SK-N-SH (cell line): ENCODE measurements at regions not wholly inside any gene's neighbourhood (a gene's known extent, or its start where the extent isn't known, plus 50 kb on each side); places are given as distances from the start of the nearest gene placed in this dataset.

Experiments
- CTCF ChIA-PET: fragments of 300-600, 350-600 bp; formaldehyde crosslinking; extraction: SDS; loops from one replicate; lab custom pipeline; 2021; lab: Yijun Ruan, JAX
- POLR2A ChIA-PET: fragments of 350-600 bp; sonication (Branson Sonifier 250); formaldehyde crosslinking; extraction: SDS; loops from one replicate; lab custom pipeline; 2020; ENCODE audit warnings: antibody characterized with exemption, inconsistent platforms; lab: Yijun Ruan, JAX
- DNase-seq: peaks from one replicate; pipeline ENCODE4 v3.0.0; 2012
- H2AFZ ChIP-seq: fragments of 200-600 bp; sonication (generic); 2 replicates; pipeline ENCODE4 v1.8.1; 2016; ENCODE audit warnings: antibody characterized with exemption, mild to moderate bottlenecking, low read depth
- H3F3A ChIP-seq: fragments of 200-600 bp; sonication (generic); replicated peaks from 2 replicates; pipeline ENCODE3; 2016; ENCODE audit warnings: antibody characterized with exemption, mild to moderate bottlenecking; ENCODE audit not compliant: insufficient read depth
- H3K27ac ChIP-seq, 2 experiments: fragments of 200-500 bp in 1 of 2; fragments of 200-600 bp in 1 of 2; sonication (Bioruptor generic) in 1 of 2; sonication (generic), shearing (Covaris generic) in 1 of 2; 2 replicates each; pipeline versions ENCODE4 v1.5.1 to v1.6.1; 2014 to 2016; ENCODE audit warnings: low read depth in 2 of 2, inconsistent platforms in 1 of 2, low read length in 1 of 2, mild to moderate bottlenecking in 1 of 2, mixed read lengths in 1 of 2
- H3K27me3 ChIP-seq: fragments of 200-600 bp; sonication (generic), shearing (Covaris generic); 2 replicates; pipeline ENCODE4 v1.6.1; 2016; ENCODE audit warnings: mixed run types; ENCODE audit not compliant: insufficient read depth
- H3K36me3 ChIP-seq, 2 experiments: fragments of 200-500 bp in 1 of 2; fragments of 200-600 bp in 1 of 2; sonication (Bioruptor generic) in 1 of 2; sonication (generic) in 1 of 2; replicated peaks in 1 of 2; 2 replicates each; pipeline versions ENCODE3 to v1.5.1; 2014 to 2016; ENCODE audit warnings: low read length in 1 of 2, mild to moderate bottlenecking in 1 of 2; ENCODE audit not compliant: insufficient read depth in 2 of 2, control insufficient read depth in 1 of 2
- H3K4me1 ChIP-seq, 2 experiments: fragments of 200-500 bp in 1 of 2; fragments of 200-600 bp in 1 of 2; sonication (Bioruptor generic) in 1 of 2; sonication (generic), shearing (Covaris generic) in 1 of 2; 2 replicates each; pipeline versions ENCODE4 v1.5.1 to v1.6.1; 2014 to 2016; ENCODE audit warnings: low read depth in 1 of 2, low read length in 1 of 2, mixed run types in 1 of 2; ENCODE audit not compliant: insufficient read depth in 2 of 2, control insufficient read depth in 1 of 2
- H3K4me2 ChIP-seq: fragments of 200-600 bp; sonication (generic), shearing (Covaris generic); 2 replicates; pipeline ENCODE4 v1.6.1; 2017; ENCODE audit warnings: mixed run types
- H3K4me3 ChIP-seq, 2 experiments: fragments of 200-500 bp in 1 of 2; fragments of 200-600 bp in 1 of 2; sonication (Bioruptor generic) in 1 of 2; sonication (generic), shearing (Covaris generic) in 1 of 2; 2 replicates each; pipeline versions ENCODE4 v1.5.1 to v1.8.1; 2014 to 2016; ENCODE audit warnings: low read depth in 2 of 2, inconsistent platforms in 1 of 2, low read length in 1 of 2, mild to moderate bottlenecking in 1 of 2, mixed read lengths in 1 of 2, moderate library complexity in 1 of 2
- H3K79me2 ChIP-seq: fragments of 200-600 bp; sonication (generic); 2 replicates; pipeline ENCODE4 v1.8.1; 2017; ENCODE audit warnings: mild to moderate bottlenecking; ENCODE audit not compliant: insufficient read depth
- H3K9ac ChIP-seq: fragments of 200-600 bp; sonication (generic); 2 replicates; pipeline ENCODE4 v1.6.1; 2017; ENCODE audit warnings: mixed run types
- H3K9me2 ChIP-seq: fragments of 200-600 bp; sonication (generic); 2 replicates; pipeline ENCODE4 v1.6.1; 2017; ENCODE audit warnings: mixed run types
- H3K9me3 ChIP-seq: fragments of 200-600 bp; sonication (generic); 2 replicates; pipeline ENCODE4 v1.6.1; 2017; ENCODE audit warnings: mixed run types, mild to moderate bottlenecking, moderate library complexity
- H4K20me1 ChIP-seq: fragments of 200-600 bp; sonication (generic); 2 replicates; pipeline ENCODE4 v1.6.1; 2017; ENCODE audit warnings: mild to moderate bottlenecking, mixed run types; ENCODE audit not compliant: insufficient read depth
- CHD2 ChIP-seq: fragments of 150-350 bp; IDR thresholded peaks from 2 replicates; pipeline ENCODE4 v1.6.1; 2018; ENCODE audit warnings: low read length; ENCODE audit not compliant: partially characterized antibody
- ELF1 ChIP-seq: IDR thresholded peaks from 2 replicates; pipeline ENCODE4 v1.4.0; 2012
- EZH2phosphoT487 ChIP-seq: fragments of 200-600 bp; sonication (generic); IDR thresholded peaks from 2 replicates; pipeline ENCODE4 v1.6.1; 2017; ENCODE audit warnings: low read depth, mixed run types, mild to moderate bottlenecking, antibody characterized with exemption, moderate library complexity, borderline replicate concordance
- FOXJ3 ChIP-seq: sonication (generic); formaldehyde crosslinking; IDR thresholded peaks from 2 replicates; pipeline ENCODE4 v1.5.1; 2020; ENCODE audit warnings: mild to moderate bottlenecking, missing genetic modification reagents
- FOXM1 ChIP-seq: IDR thresholded peaks from 2 replicates; pipeline ENCODE4 v1.4.0; 2012; ENCODE audit warnings: low read depth, mild to moderate bottlenecking
- GABPA ChIP-seq: IDR thresholded peaks from 2 replicates; pipeline ENCODE4 v1.4.0; 2012; ENCODE audit warnings: low read depth, mild to moderate bottlenecking
- IRF3 ChIP-seq: fragments of 150-350 bp; IDR thresholded peaks from 2 replicates; pipeline ENCODE4 v1.6.1; 2016; ENCODE audit warnings: mild to moderate bottlenecking, low read depth, low read length
- JUND ChIP-seq: IDR thresholded peaks from 2 replicates; pipeline ENCODE4 v1.4.0; 2012
- MEF2A ChIP-seq: IDR thresholded peaks from 2 replicates; pipeline ENCODE4 v1.4.0; 2012; ENCODE audit warnings: low read depth, borderline replicate concordance
- NFIC ChIP-seq: IDR thresholded peaks from 2 replicates; pipeline ENCODE4 v1.4.0; 2012; ENCODE audit warnings: borderline replicate concordance
- NRF1 ChIP-seq: IDR thresholded peaks from 2 replicates; pipeline ENCODE4 v1.6.1; 2012; ENCODE audit warnings: low read depth, mild to moderate bottlenecking, low read length
- PBX3 ChIP-seq: IDR thresholded peaks from 2 replicates; pipeline ENCODE4; 2012
- RAD21 ChIP-seq: IDR thresholded peaks from 2 replicates; pipeline ENCODE4 v1.6.1; 2012; ENCODE audit warnings: mild to moderate bottlenecking, low read length
- REST ChIP-seq: IDR thresholded peaks from 2 replicates; pipeline ENCODE4 v1.6.1; 2012; ENCODE audit warnings: mild to moderate bottlenecking, low read depth, low read length, moderate library complexity
- RFX5 ChIP-seq: IDR thresholded peaks from 2 replicates; pipeline ENCODE4 v1.6.1; 2012; ENCODE audit warnings: mild to moderate bottlenecking, improper control_type of control experiment, low read length
- SIN3A ChIP-seq: IDR thresholded peaks from 2 replicates; pipeline ENCODE4 v1.6.1; 2012; ENCODE audit warnings: low read depth, mild to moderate bottlenecking, low read length, moderate library complexity, borderline replicate concordance
- SMC3 ChIP-seq: IDR thresholded peaks from 2 replicates; pipeline ENCODE4 v1.6.1; 2012; ENCODE audit warnings: low read depth, low read length, improper control_type of control experiment
- USF2 ChIP-seq: fragments of 150-350 bp; IDR thresholded peaks from 2 replicates; pipeline ENCODE4 v1.6.1; 2017; ENCODE audit warnings: antibody characterized with exemption, low read length, low read depth, borderline replicate concordance
- YY1 ChIP-seq: IDR thresholded peaks from 2 replicates; pipeline ENCODE4 v1.4.0; 2012; ENCODE audit warnings: low read depth, mild to moderate bottlenecking
- WGBS: methylation state at CpG from one replicate; pipeline ENCODE4 v1.1.6; 2017; ENCODE audit warnings: low lambda C conversion rate; 5-methylcytosine and 5-hydroxymethylcytosine counted together

GRCh38 chr2:8343031-8343430 is 338.8 kb upstream of the ID2 start:
- no peak overlapping the region for H3K4me2 ChIP-seq
- no peaks in the 10 kb centered on the region for H3F3A ChIP-seq
- no peak for DNase-seq
- no peaks in the 10 kb centered on the region for H3K4me1 ChIP-seq
- POLR2A ChIA-PET = no interaction called here
- WGBS = 89% methylated on average over 2 of the region's 2 CpGs
- H3K9me3 ChIP-seq = no peaks in the 10 kb centered on the region
- TF ChIP-seq EZH2phosphoT487 (no peak), RAD21 (no peak), USF2 (no peak), NRF1 (no peak), REST (no peak), CHD2 (no peak), ELF1 (no peak), GABPA (no peak), JUND (no peak), SIN3A (no peak), SMC3 (no peak), RFX5 (no peak), NFIC (no peak), FOXM1 (no peak), MEF2A (no peak), IRF3 (no peak), FOXJ3 (CRISPR knock-in tag) (no peak), PBX3 (no peak), YY1 (no peak)
- H3K4me3 ChIP-seq = no peak overlapping the region
- H3K36me3 ChIP-seq = no peaks in the 10 kb centered on the region
- CTCF ChIA-PET = no interaction called here
- no peak overlapping the region for H3K9ac ChIP-seq
- H3K27ac ChIP-seq = no peak overlapping the region
- no peaks in the 10 kb centered on the region for H3K27me3 ChIP-seq
- H3K9me2 ChIP-seq = no peaks in the 10 kb centered on the region
- no peaks in the 10 kb centered on the region for H4K20me1 ChIP-seq
- H3K79me2 ChIP-seq = no peaks in the 10 kb centered on the region
- H2AFZ ChIP-seq = no peak overlapping the region
